Activated T-cell treated with anti-CD3 and anti-CD28 coated beads, Interleukin-2, amount 50 U/mL, for 48 hours (primary cell): ENCODE measurements at regions not wholly inside any gene's neighbourhood (a gene's known extent, or its start where the extent isn't known, plus 50 kb on each side); places are given as distances from the start of the nearest gene placed in this dataset.

ENCODE experiments used
- DNase-seq, 2 experiments: peaks; one replicate each; pipeline ENCODE4 v3.0.0-alpha.2; 2020

GRCh38 chr3:56983427-56983826 is 77.0 kb upstream of the SPATA12 start:
- DNase-seq: no peak

- no peak for DNase-seq
These were observed 78.8 kb upstream of the SPATA12 start for GRCh38 chr3:56981445-56982230.

- DNase-seq: peak; percentile 72 to 77
These were observed 79.6 kb upstream of the SPATA12 start for GRCh38 chr3:56980798-56981390.

GRCh38 chr3:56980243-56980642 is 80.2 kb upstream of the SPATA12 start:
- DNase-seq: no peak

- DNase-seq: no peak
These were observed 80.7 kb upstream of the SPATA12 start for GRCh38 chr3:56979791-56980190.

- DNase-seq: no peak
These were observed 82.9 kb upstream of the SPATA12 start for GRCh38 chr3:56977561-56977889.

GRCh38 chr3:56976651-56977560 is 83.6 kb upstream of the SPATA12 start:
- DNase-seq: no peak

- no peak for DNase-seq
These were observed 84.9 kb upstream of the SPATA12 start for GRCh38 chr3:56975567-56975966.

- no peak for DNase-seq
These were observed 86.1 kb upstream of the SPATA12 start for GRCh38 chr3:56974247-56974930.

GRCh38 chr3:56971816-56972215 is 88.6 kb upstream of the SPATA12 start:
- no peak for DNase-seq

- no peak for DNase-seq
These were observed 89.2 kb upstream of the SPATA12 start for GRCh38 chr3:56971261-56971660.

- DNase-seq: no peak
These were observed 90.0 kb upstream of the SPATA12 start for GRCh38 chr3:56970461-56970879.

- no peak for DNase-seq
These were observed 90.6 kb upstream of the SPATA12 start for GRCh38 chr3:56969851-56970250.

- no peak for DNase-seq
These were observed 94.0 kb upstream of the SPATA12 start for GRCh38 chr3:56966509-56966908.

- DNase-seq: no peak
These were observed 94.4 kb upstream of the SPATA12 start for GRCh38 chr3:56966104-56966503.

- DNase-seq: no peak
These were observed 97.5 kb upstream of the SPATA12 start for GRCh38 chr3:56962922-56963321.

- no peak for DNase-seq
These were observed 98.3 kb upstream of the SPATA12 start for GRCh38 chr3:56962206-56962605.

GRCh38 chr3:56960234-56960917 is 100.1 kb upstream of the SPATA12 start:
- DNase-seq: no peak

GRCh38 chr3:56958879-56959278 is 101.6 kb upstream of the SPATA12 start:
- DNase-seq: no peak

GRCh38 chr3:56957522-56957921 is 102.9 kb upstream of the SPATA12 start:
- DNase-seq: no peak

GRCh38 chr3:56956906-56957305 is 103.6 kb upstream of the SPATA12 start:
- no peak for DNase-seq

- no peak for DNase-seq
These were observed 104.9 kb upstream of the SPATA12 start for GRCh38 chr3:56955492-56956111.
